HPDE6-E6E7 (cell line): ENCODE measurements at regions not wholly inside any gene's neighbourhood (a gene's known extent, or its start where the extent isn't known, plus 50 kb on each side); places are given as distances from the start of the nearest gene placed in this dataset.
A peak's percentile ranks its signal among the peaks of the same experiment; 100 is the strongest.

Experiments
- DNase-seq: peaks from one replicate; pipeline ENCODE4 v3.0.0; 2011; ENCODE audit warnings: missing footprints; ENCODE audit errors: extremely low spot score

DNA sequence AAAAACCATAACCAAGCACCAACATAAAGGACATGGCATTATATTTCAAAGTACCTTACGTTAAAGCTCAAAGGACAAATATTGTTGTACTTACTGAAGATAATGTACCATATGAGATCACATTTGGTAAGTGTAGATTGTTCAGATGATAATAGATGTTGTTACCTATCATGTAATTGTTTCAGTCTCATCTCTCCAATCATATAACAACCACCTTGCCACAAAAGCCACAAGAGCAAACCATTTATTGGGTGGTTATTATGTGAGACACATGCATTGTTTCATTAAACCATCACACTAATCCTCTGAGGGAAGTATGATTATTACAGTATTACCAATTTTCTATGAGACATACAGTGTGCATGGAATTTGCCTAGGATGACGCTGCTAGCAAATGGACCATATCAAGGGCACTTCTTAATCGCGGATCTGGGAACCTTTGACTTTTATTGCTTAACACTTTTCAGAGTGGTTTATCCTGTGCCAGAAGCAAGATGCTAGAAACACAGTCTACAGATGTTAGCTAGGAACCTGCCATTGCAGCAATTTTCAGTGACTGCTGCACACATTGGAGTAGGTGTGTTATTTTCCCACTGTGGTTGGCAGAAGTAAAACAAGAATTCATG, 149.8 kb upstream of the AKIRIN2 start:
- no peak for DNase-seq

- DNase-seq: peak; percentile 11
These were observed 146.6 kb upstream of the AKIRIN2 start for GRCh38 chr6:87848616-87849015.

DNA sequence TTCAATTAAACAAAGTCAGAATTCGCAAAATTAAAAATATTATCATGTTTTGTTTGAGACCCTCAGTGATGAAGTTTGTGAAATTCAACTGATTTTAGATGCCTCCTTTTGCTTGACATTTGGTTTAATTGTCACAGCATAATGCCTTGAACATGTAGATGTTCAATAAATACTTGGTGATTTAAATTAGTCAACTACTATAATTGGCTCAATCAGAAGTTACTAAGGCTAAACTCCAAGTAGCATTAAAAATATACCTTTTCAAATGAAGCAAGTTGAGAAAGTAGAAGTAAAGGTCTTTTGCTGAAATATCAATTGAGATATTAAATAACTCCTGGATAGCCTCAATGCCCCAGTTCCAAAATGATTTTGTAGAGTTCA, 145.8 kb upstream of the AKIRIN2 start:
- no peak for DNase-seq

DNA sequence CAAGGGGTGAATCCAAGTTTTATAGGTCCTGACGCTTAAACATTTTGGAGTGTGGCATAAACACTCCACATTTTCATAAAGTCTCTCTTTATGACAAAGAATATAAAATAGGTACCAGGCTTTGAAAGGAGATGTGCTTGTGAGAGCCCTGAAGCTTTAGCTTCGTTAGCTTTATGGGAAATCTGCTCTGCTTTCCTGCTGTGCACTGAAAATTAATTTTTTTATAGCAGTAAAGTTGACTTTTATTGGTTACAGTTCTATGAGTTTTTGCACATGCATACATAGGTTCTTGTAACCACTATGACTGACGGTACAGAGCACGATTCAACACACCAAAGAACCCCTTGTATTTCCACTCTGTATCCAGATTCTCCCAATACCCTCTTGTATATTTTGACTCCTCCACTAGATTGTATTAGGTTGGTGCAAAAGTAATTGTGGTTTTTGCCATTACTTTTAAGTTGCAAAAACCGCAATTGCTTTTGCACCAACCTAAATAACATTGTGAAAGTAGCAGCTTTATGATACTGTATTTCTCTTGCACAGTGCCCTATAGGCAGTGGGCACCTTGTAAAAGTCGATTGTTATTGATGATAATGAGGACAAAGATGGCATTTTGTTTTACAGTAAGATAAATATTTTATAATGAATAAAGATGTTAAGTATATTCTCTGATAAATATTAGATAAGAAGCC, 145.2 kb upstream of the AKIRIN2 start:
- no peak for DNase-seq

GRCh38 chr6:87846434-87846833, 144.4 kb upstream of the AKIRIN2 start:
- no peak for DNase-seq

DNA sequence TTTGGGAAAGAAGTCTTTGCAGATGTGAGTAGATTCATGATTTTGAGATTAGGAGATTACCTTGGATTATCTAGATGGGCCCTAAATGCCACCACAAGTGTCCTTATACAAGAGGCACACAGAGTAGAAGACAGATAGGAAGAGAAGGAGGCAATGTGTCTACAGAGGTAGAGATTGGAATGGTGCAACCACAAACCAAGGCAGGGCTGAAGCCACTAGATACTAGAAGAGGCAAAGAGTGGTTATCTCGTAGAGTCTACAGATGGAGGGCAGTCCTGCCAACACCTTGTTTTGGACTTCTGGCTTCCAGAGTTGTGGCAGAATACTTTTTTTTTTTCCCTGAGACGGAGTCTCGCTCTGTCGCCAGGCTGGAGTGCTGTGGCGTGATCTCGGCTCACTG, 138.3 kb upstream of the AKIRIN2 start:
- DNase-seq: no peak

GRCh38 chr6:87837876-87838275, 135.8 kb upstream of the AKIRIN2 start:
- no peak for DNase-seq

DNA sequence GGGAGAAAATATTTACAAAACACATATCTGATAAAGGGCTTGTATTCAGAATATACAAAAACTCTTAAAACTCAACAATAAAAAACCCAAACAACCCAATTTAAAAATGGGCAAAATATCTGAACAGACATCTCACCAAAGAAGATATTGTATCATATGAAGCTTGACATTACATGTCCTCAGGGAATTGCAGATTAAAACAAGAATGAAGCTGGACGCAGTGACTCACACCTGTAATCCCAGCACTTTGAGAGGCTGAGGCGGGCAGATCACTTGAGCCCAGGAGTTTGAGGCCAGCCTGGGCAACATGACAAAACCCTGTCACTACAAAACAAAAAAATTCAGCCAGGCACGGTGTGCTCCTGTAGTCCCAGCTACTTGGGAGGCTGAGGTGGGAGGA, 135.4 kb upstream of the AKIRIN2 start:
- no peak for DNase-seq

GRCh38 chr6:87832025-87832825, 130.2 kb upstream of the AKIRIN2 start:
- peak; percentile 25 for DNase-seq

- no peak for DNase-seq
These were observed 128.9 kb upstream of the AKIRIN2 start for GRCh38 chr6:87830907-87831306.

- DNase-seq: no peak
These were observed 127.6 kb upstream of the AKIRIN2 start for GRCh38 chr6:87829622-87830121.

DNA sequence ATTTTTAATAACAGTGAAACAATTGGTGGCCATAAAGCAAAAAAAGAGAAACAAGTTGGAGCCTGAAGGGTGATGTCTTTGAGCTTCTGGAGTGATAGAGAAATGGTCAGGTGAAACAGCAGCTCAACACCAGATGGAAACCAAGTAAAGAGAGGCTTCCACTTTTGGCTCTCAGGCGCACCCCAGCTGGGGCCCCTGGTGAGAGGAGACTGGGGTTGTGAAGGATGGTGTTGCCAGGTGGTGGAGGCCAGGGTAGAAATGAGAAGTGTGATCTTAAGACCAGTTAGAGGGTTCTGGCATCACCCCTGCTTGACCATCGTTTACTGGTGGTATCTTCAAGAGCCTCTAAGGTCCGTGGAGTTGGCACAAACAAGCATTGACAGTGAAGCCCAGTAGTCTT, 126.0 kb upstream of the AKIRIN2 start:
- DNase-seq: no peak

GRCh38 chr6:87827346-87827745, 125.3 kb upstream of the AKIRIN2 start:
- DNase-seq: no peak

DNA sequence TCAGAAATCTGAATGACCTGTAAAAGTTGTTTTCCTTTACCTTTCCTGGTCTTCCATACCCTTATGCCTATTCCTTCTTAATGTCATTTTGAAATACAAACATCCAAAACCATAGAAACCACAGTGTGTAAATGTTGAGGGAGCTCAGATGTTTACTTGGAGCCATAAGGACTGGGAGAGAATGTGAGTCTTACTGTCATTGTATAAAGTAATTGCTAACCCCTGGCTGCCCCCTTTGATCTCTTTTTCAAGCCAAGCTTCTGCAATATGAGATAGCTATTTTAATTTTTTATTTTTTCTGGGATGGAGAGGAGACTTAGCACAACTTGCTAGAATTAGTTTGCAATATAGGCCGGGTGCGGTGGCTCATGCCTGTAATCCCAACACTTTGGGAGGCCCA, 124.4 kb upstream of the AKIRIN2 start:
- DNase-seq: no peak

DNA sequence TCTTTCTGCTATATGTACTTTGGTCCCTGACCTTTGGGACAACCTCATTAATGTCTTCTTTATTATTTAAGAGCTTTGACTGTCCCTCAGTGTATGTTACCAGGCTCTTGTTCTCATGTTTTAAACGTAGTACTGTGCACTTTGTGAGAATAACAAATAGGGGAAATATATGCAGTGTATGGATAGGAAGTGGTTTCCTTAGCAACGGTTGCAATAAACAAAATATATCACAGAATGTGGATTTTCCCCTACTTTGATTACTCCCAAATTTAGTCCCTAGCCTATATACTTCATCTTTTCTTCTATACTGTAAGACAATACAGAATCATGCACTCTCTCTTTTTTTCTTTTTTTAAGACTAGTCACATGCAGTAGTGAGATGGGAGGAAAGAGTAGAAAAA, 123.8 kb upstream of the AKIRIN2 start:
- DNase-seq: no peak

DNA sequence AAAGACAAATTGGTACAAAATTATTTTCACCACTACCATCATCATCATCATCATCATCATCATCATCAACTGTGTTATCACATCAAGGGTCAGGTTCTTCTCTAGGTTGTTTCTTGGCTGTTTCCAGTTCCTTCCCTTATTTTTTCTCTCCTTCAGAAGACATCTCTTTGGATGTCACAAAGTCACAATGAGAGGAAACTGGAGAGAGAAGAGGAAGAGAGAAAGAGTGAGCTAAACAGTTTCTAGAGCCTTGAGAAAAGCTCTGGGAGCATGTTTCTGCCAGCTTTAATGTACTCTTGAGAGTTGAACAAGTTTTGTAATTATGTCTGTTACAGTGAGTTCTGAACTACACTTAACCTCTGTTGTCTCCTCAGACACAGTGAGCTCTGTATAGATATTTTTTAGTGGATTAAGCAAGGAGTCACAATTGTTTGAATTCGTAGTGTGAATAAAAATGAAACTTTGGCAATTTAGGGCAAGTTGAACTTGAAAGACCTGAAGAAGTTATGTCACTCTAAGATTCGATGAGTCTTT, 123.0 kb upstream of the AKIRIN2 start:
- DNase-seq: no peak

GRCh38 chr6:87822011-87822410, 120.0 kb upstream of the AKIRIN2 start:
- DNase-seq: no peak

GRCh38 chr6:87820343-87820984, 118.4 kb upstream of the AKIRIN2 start:
- no peak for DNase-seq

DNA sequence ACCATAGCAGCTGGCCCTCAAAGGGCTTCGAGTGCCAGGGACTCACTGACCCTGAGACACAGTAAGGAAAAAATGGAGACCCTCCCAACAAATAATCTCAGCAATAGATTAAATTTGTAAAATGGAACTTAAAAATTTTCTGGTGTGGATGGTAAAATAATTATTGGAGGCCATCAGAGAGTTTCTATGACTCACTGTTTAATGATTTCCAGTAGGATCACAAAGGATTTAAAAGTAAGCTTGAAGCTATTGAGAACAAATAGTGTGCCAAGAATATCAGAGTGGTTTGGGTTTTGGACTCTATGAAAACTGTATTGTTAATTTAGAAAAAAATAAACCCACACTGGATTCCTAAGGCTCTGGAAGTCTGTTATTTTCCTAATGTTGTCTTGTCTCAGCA, 115.2 kb upstream of the AKIRIN2 start:
- DNase-seq: no peak

DNA sequence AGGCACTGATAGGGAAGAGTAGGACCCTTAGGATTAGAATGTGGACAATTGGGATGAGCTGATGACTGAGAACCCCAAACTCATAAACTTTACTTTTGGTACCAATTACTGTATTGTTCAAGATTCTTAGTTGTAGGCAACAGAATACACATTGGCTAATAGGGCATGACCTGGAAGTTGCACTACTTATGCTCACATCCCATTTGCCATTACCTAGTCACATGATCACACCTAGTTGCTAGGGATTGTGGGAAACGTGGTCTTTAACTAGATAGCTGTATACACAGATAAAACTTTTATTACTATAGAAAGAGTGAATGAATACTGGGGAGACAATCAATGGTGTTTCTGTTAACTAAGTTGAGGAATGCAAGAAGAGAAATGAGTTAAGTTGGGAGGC, 113.4 kb upstream of the AKIRIN2 start:
- no peak for DNase-seq

DNA sequence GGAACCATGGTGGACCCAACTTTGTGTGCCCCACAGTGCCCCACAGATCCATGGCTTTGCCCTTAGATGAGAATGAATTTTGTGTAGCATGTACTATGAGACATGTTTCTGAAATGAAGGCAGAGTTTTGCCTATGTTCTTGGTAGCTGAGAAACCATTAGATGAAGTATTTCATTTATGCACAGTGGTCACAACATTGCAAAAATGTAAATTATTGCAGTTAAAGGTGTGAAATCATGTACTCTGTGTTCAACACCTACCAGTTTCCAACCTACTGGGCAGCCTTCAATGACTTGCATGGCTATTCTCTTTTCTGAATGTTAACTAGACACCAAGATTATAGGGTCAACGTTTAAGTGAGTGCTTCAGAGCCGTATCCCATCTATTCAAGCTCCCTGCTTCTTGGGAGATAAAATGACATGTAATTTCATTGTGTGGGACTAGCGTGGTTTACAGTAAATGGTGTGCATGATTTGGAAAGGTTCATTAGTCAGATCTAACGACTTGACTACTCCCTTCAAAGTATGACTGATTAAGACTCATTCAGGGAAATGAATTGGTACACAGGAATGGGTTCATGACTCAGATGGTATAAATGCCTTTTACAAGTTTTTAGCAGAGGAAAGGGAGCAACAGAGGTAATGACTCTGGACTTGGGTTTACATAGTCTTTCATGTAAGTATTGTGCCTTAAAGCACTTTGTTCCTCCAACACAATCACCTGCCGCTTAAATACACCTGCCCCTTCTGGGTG, 106.1 kb upstream of the AKIRIN2 start:
- DNase-seq: peak; percentile 73
